H1 (cell line): ENCODE measurements at regions not wholly inside any gene's neighbourhood (a gene's known extent, or its start where the extent isn't known, plus 50 kb on each side); places are given as distances from the start of the nearest gene placed in this dataset.

Source experiments
- RAD21 ChIP-seq, 2 experiments: IDR thresholded peaks in 1 of 2; conservative IDR thresholded peaks in 1 of 2; 2 replicates each; pipeline ENCODE4 v1.6.1; 2011; ENCODE audit warnings: low read depth in 2 of 2, low read length in 2 of 2, improper control_type of control experiment in 1 of 2, inconsistent platforms in 1 of 2, mild to moderate bottlenecking in 1 of 2, moderate library complexity in 1 of 2
- RFX5 ChIP-seq: IDR thresholded peaks from 2 replicates; pipeline ENCODE4 v1.6.1; 2011; ENCODE audit warnings: low read depth, low read length, improper control_type of control experiment, borderline replicate concordance
- SUZ12 ChIP-seq: fragments of 200-600 bp; sonication (generic); IDR thresholded peaks from 2 replicates; pipeline ENCODE4 v1.6.1; 2012; ENCODE audit warnings: mild to moderate bottlenecking, inconsistent platforms, low read length, moderate library complexity, mixed read lengths

GRCh38 chr6:95686895-95687294 is 109.6 kb downstream of the MANEA start (continued):
- TF ChIP-seq RFX5 (no peak), RAD21 (IDR thresholded peaks at IDR 0.05 in 1 of 2, conservative IDR thresholded peaks at IDR 0.05 in 1 of 2; ENCODE audit: low read depth in 2 of 2, low read length in 2 of 2) (no peak), SUZ12 (no peak)
